HEK293T (cell line): ENCODE measurements at regions not wholly inside any gene's neighbourhood (a gene's known extent, or its start where the extent isn't known, plus 50 kb on each side); places are given as distances from the start of the nearest gene placed in this dataset.
"Not testable (repeated sequence)": the region's sequence is repeated elsewhere in the genome, so short reads cannot be mapped to it uniquely, and the experiment has no call there.

ENCODE experiments used
- CTCF ChIA-PET: fragments of 350-600 bp; formaldehyde crosslinking; extraction: SDS; loops from one replicate; lab custom pipeline; 2021; ENCODE audit warnings: antibody characterized with exemption, inconsistent platforms; lab: Yijun Ruan, JAX
- POLR2A ChIA-PET: fragments of 350-600 bp; formaldehyde crosslinking; extraction: SDS; loops from one replicate; lab custom pipeline; 2020; ENCODE audit warnings: antibody characterized with exemption, inconsistent platforms; lab: Yijun Ruan, JAX
- DNase-seq: peaks from one replicate; pipeline ENCODE4 v3.0.0; 2012; ENCODE audit warnings: mixed read lengths; ENCODE audit errors: extremely low spot score
- ARNT ChIP-seq: fragments of 450-650 bp; IDR thresholded peaks from 2 replicates; pipeline ENCODE4 v1.6.1; 2017; ENCODE audit warnings: mild to moderate bottlenecking
- BHLHE40 ChIP-seq: fragments of 450-650 bp; IDR thresholded peaks from 2 replicates; pipeline ENCODE4 v1.6.1; 2016; ENCODE audit warnings: mild to moderate bottlenecking, moderate library complexity, borderline replicate concordance
- CTBP1 ChIP-seq: fragments of 450-650 bp; IDR thresholded peaks from 2 replicates; pipeline ENCODE4 v1.6.1; 2016; ENCODE audit warnings: borderline replicate concordance
- ELF4 ChIP-seq: fragments of 450-650 bp; IDR thresholded peaks from 2 replicates; pipeline ENCODE4 v1.6.1; 2017; ENCODE audit warnings: antibody characterized with exemption
- FOXA1 ChIP-seq: fragments of 450-650 bp; IDR thresholded peaks from 2 replicates; pipeline ENCODE4 v1.6.1; 2016; ENCODE audit warnings: mild to moderate bottlenecking
- FOXK2 ChIP-seq: fragments of 450-650 bp; IDR thresholded peaks from 2 replicates; pipeline ENCODE4 v1.6.1; 2016; ENCODE audit warnings: mild to moderate bottlenecking
- FOXM1 ChIP-seq: fragments of 450-650 bp; IDR thresholded peaks from 2 replicates; pipeline ENCODE4 v1.6.1; 2017; ENCODE audit warnings: mild to moderate bottlenecking, borderline replicate concordance
- HDGF ChIP-seq: fragments of 450-650 bp; IDR thresholded peaks from 2 replicates; pipeline ENCODE4 v1.6.1; 2017; ENCODE audit warnings: antibody characterized with exemption, borderline replicate concordance
- L3MBTL2 ChIP-seq: fragments of 450-650 bp; conservative IDR thresholded peaks from 2 replicates; pipeline ENCODE4 v1.6.1; 2016; ENCODE audit warnings: mild to moderate bottlenecking
- LEF1 ChIP-seq: fragments of 450-650 bp; IDR thresholded peaks from 2 replicates; pipeline ENCODE4 v1.6.1; 2017; ENCODE audit warnings: mild to moderate bottlenecking, borderline replicate concordance
- NFRKB ChIP-seq: fragments of 450-650 bp; IDR thresholded peaks from 2 replicates; pipeline ENCODE4 v1.6.1; 2016; ENCODE audit warnings: mild to moderate bottlenecking, moderate library complexity
- PKNOX1 ChIP-seq: fragments of 450-650 bp; IDR thresholded peaks from 2 replicates; pipeline ENCODE4 v1.6.1; 2016
- SP1 ChIP-seq: fragments of 450-650 bp; IDR thresholded peaks from 2 replicates; pipeline ENCODE4 v1.6.1; 2017
- SUZ12 ChIP-seq: fragments of 450-650 bp; IDR thresholded peaks from 2 replicates; pipeline ENCODE4 v1.6.1; 2016; ENCODE audit warnings: mild to moderate bottlenecking
- TARDBP ChIP-seq: fragments of 450-650 bp; IDR thresholded peaks from 2 replicates; pipeline ENCODE4 v1.6.1; 2016
- ZNF384 ChIP-seq: fragments of 450-650 bp; IDR thresholded peaks from 2 replicates; pipeline ENCODE4 v1.6.1; 2016

- POLR2A ChIA-PET: no interaction called here
- TF ChIP-seq L3MBTL2 (no peak), BHLHE40 (no peak), TARDBP (no peak), ARNT (no peak), LEF1 (no peak), FOXA1 (no peak), HDGF (no peak), PKNOX1 (no peak), NFRKB (no peak), SP1 (no peak), SUZ12 (no peak), ELF4 (no peak), FOXK2 (no peak), ZNF384 (no peak), CTBP1 (no peak), FOXM1 (no peak)
- CTCF ChIA-PET: no interaction called here
- no peak for DNase-seq
Observed at GRCh38 chr11:91272089-91272488, 952.5 kb upstream of the FAT3 start.

- CTCF ChIA-PET, DNase-seq, POLR2A ChIA-PET: not testable (repeated sequence)
Observed at GRCh38 chr11:91268512-91269295, 955.9 kb upstream of the FAT3 start.

- POLR2A ChIA-PET: no interaction called here
- CTCF ChIA-PET: no interaction called here
- TF ChIP-seq BHLHE40: no peak
- no peak for TF ChIP-seq ZNF384
- no peak for TF ChIP-seq ELF4
- TF ChIP-seq CTBP1: no peak
- no peak for TF ChIP-seq SUZ12
- TF ChIP-seq HDGF: no peak
- no peak for TF ChIP-seq FOXM1
- no peak for TF ChIP-seq FOXK2
- TF ChIP-seq L3MBTL2: no peak
- no peak for TF ChIP-seq SP1
- no peak for TF ChIP-seq ARNT
- no peak for DNase-seq
Observed at GRCh38 chr11:91265946-91266345, 958.7 kb upstream of the FAT3 start.

GRCh38 chr11:91264481-91264880 is 960.1 kb upstream of the FAT3 start:
- no peak for DNase-seq
- ChIA-PET CTCF (interaction anchor here (0.7 kb wide), 1 partner anchor 16 kb away, joined by 3 read pairs; no protein-coding TSS in a partner anchor), POLR2A (no interaction called here)
- TF ChIP-seq ARNT: no peak
- TF ChIP-seq ELF4: no peak
- TF ChIP-seq SUZ12: no peak
- TF ChIP-seq CTBP1: no peak
- TF ChIP-seq LEF1: no peak
- TF ChIP-seq TARDBP: no peak
- no peak for TF ChIP-seq NFRKB
- TF ChIP-seq SP1: no peak
- TF ChIP-seq BHLHE40: no peak

GRCh38 chr11:91263496-91264365 is 960.9 kb upstream of the FAT3 start:
- no peak for DNase-seq
- CTCF ChIA-PET: interaction anchor here (0.7 kb wide), 1 partner anchor 15 kb away, joined by 3 read pairs; no protein-coding TSS in a partner anchor

GRCh38 chr11:91261513-91261912 is 963.1 kb upstream of the FAT3 start:
- TF ChIP-seq SP1 (no peak), HDGF (no peak), BHLHE40 (no peak), NFRKB (no peak), LEF1 (no peak), ELF4 (no peak), FOXM1 (no peak), FOXK2 (no peak), PKNOX1 (no peak), TARDBP (no peak), SUZ12 (no peak), ZNF384 (no peak), FOXA1 (no peak), CTBP1 (no peak), L3MBTL2 (no peak), ARNT (no peak)
- no peak for DNase-seq
- ChIA-PET POLR2A (no interaction called here), CTCF (no interaction called here)

More at GRCh38 chr11:91263496-91264365, 960.9 kb upstream of the FAT3 start:
- POLR2A ChIA-PET: no interaction called here
- TF ChIP-seq ZNF384: no peak
- TF ChIP-seq L3MBTL2: no peak
- TF ChIP-seq NFRKB: no peak
- TF ChIP-seq FOXK2: no peak
- no peak for TF ChIP-seq PKNOX1
- no peak for TF ChIP-seq CTBP1
- no peak for TF ChIP-seq HDGF
- no peak for TF ChIP-seq BHLHE40
- TF ChIP-seq FOXA1: no peak
- no peak for TF ChIP-seq ELF4
- no peak for TF ChIP-seq FOXM1
- TF ChIP-seq SUZ12: no peak
- no peak for TF ChIP-seq ARNT
- no peak for TF ChIP-seq SP1
- no peak for TF ChIP-seq LEF1
- no peak for TF ChIP-seq TARDBP
